DMS53 treated with DMSO at 0.1 percent for 48 hours (cell line): ENCODE measurements at regions not wholly inside any gene's neighbourhood (a gene's known extent, or its start where the extent isn't known, plus 50 kb on each side); places are given as distances from the start of the nearest gene placed in this dataset.

Experiments
- DNase-seq: peaks from one replicate; lab custom pipeline; 2025; ENCODE audit not compliant: unreplicated experiment; lab: John Stamatoyannopoulos, UW

DNA sequence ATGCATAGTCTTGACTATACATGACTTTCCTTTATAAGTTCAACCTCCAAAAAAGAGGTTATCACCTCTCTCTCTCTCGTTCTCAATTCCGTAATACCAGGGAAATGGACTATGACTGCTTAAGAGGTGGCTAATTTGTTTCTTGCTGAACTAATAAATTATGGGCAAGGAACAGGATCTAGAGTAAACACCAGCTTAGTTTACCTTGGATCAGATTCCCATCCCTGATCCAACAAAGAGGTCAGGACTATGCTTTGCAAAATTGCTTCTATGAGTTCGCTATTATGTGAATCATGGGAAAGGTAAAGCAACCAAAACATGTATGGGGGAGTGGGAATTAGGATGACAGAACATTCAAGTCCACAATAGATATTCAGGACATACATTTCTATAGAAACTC is 630.7 kb downstream of the HACE1 start:
- peak; percentile 81 for DNase-seq

DNA sequence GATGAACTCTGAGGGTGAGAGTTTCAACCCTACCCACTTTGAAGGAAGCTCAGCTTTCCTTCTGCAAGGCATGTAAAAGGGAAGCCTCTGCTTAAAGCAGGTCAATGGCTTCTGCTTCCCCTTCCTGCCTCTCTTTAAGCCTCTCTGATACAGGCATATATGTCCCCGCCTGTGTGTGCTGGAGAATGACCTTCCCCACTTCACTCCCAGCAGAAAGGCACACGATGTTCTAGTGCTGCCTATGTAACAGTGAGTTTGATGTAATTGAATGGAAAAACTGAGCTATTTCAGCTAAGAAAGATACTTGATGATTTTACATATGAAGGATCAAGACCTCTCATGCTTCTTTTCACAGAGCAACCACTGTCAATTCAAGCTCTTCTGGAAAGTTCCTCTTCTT is 632.2 kb downstream of the HACE1 start:
- peak; percentile 4 for DNase-seq

DNA sequence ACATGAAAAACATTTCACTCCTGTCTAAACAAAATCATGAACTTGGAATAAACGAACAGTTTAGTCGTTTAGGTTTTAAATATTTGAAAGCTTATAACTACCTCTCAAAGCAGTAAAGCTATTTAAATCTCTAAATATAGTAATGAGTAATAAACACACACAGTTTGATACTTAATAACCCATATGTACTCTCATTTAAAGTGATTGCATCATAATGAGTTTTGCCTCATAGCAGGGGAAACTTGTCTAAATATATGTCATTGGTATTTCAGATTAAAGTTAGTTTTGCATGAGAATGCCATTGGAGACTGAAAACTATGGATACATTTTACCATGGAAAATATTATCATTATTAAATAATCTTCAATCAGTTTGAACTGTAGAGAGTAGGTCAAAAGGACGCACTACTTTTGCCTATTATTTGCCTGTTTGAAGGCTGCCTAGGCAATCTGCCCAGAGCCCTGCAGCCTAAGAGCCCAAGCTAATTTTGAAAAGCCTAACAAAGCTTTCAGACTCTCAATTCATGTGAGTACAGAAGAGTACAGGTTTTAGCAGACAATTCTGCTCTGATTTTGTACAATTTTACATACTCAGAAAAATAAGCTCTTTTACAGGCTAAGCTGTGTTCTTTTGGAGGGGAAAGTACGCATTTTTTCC is 632.8 kb downstream of the HACE1 start:
- DNase-seq: no peak

DNA sequence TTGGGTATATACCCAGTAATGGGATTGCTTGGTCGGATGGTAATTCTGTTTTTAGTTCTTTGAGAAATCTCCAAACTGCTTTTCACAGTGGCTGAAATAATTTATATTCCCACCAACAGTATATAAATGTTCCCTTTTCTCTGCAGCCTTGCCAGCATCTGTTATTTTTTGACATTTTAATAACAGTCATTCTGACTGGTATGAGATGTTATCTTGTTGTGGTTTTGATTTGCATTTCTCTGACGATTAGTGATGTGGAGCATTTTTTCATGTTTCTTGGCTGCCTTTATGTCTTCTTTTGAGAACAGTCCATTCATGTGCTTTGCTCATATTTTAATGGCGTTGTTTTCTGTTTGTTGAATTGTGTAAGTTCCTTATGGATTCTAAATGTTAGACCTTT is 641.6 kb downstream of the HACE1 start:
- no peak for DNase-seq

DNA sequence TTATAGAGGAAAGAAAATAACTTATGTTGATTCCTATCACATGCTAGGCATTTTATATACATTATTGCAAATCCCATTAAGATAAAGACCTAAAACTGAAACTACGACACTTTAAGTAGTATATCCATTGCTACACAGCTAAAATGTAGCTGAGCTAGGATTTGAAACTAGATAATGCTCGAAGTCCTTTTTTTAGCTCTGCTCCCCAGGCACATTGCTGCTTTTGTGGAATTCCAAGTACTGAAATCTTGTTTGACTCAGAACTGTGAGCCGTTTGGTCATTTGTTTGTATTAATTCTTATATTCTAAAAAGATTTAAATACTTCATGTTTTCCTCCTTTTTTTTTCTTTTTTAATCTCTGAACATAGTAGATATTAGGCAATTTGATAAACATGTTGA is 644.8 kb downstream of the HACE1 start:
- DNase-seq: no peak

DNA sequence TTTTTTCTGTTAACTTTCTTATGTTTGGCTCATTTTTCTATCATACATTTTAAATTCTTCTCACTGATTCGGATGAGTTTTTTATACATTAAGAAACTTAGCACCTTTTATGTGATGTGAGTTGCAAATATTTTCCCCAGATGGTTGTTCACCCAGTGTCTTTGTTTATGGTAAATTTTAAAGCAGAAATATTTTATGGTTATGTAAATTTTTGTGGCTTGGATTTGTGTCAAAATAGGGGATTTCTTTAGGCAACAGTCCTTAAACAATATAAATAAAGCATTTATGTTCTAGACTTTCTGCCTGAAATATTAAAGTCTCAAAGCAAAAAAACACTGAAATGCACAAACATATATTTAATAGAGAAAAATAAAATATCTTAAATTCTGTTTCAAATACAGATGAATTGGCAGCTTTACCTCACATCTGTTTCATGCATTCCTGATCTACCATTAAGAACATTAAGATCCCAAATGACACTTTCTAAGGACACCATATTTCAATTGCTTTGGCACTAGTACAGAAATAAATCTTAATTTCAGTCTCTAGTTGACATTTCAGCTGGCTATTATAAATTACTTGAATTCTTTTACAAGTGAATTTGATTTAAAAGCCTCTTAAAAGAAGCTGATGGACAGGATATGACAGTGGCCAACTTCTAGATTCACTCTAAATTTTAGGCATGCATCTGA is 646.6 kb downstream of the HACE1 start:
- no peak for DNase-seq

DNA sequence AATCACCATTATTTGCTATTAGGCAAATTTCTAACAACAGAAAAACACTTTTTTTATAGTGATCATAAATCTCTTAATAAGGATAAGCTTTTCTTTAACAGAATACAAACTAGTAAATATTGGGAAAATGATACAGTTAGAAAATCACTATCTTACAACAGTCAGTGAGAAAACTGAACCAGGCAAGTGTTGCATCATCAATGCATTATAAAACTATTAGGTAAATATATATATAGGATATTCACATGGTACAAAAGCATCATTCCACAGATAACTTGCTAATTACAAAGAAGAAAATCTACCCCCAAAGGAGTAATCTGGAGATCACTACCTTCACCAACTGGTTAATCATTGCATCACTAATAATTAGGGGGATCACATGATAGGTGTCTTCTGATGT is 652.1 kb downstream of the HACE1 start:
- no peak for DNase-seq

DNA sequence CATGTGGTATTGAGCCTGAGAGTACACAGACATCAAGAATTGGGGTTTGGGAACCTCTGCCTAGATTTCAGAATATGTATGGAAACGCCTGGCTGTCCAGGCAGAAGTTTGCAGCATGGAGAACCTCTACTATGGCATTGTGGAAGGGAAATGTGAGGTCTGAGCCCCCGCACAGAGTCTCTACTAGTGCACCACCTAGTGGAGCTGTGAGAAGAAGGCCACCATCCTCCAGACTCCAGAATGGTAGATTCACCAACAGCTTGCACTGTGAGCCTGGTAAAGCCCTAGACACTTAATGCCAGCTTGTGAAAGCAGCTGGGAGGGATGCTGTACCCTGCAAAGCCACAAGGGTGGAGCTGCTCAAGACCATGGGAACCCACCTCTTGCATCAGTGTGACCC is 658.2 kb downstream of the HACE1 start:
- DNase-seq: no peak

DNA sequence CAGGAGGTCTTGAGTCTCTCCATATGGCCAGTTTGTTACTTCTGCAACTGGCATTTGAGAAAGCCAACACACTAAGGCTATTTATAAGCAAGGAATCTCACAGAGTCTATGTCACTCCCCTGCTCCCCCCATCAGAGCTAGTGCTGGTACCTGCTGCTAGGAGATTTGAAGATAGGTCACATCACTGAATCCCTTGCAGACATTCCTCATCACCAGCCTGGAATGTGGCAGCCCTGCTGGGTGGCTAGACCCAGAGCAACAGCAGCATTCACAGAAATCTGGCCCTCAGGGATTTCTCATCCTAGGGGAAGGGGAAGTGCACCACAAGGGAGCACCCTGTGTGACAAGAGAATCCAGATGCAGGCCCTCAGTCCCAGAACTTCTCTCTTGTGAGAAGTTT is 672.1 kb downstream of the HACE1 start:
- no peak for DNase-seq

DNA sequence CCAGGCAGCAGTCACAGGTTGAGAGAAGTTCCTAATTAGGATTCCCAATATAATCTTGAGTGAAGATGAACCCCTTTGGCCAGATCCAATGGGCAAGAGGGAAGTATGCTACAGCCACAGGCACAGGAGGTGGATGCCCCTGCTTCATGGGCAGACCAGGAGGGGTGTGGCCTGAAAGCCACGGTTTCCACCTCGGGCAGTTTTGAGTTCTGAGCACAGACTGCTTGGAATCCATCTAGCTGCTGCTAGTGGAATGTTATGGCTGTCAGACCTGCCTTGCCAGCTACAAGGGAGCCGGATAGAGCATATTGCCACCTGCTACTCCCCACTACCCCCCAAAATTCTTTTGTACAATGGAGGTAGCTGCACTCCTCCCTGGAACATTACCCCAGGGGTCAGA is 672.9 kb downstream of the HACE1 start:
- DNase-seq: no peak

DNA sequence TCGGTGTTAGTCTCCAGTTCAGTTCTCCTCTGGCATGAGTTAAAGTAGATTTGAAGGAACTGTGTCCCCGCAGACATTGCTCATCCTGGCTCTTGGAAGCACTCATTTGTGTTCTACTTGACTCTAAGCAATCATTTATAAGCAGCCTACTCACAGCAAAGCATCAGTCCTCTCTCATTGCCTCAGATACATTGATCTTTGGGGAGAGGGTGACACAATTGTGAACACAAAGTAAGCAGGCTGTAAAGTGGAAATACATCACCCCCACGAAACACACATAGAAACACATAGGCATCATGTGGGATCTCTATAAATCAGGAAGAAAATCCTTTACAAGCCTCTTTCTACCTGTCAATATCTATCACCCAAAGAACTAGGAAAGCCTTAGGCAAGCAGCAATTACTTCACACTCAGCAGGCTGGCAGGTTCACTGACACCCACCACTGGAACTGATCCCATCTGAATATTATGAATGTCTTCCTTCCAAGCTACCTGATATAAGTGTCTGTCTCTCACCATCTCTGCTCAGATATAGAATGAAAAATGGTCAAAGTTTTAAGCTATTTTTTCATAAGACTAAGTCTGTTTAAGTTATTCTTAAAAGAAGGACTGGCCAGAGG is 675.8 kb downstream of the HACE1 start:
- DNase-seq: no peak

DNA sequence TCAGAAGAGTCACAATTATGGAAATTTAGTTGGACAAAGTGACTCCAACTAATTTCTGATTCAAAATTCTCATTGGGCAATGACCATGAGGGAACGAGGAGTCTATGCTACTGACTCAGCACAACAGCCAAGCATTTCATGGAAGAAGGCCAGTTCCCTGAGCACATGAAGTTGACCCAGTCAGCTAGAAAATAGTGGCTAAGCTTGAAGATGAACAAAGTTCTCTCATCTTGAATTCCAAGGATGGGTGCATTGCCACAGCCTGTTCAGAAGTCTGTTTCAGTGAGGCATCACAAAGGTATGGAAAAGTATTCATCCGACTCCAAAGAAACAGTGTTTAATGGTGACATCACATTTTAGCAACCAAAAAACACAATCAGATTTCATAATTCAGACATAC is 676.9 kb downstream of the HACE1 start:
- DNase-seq: no peak

DNA sequence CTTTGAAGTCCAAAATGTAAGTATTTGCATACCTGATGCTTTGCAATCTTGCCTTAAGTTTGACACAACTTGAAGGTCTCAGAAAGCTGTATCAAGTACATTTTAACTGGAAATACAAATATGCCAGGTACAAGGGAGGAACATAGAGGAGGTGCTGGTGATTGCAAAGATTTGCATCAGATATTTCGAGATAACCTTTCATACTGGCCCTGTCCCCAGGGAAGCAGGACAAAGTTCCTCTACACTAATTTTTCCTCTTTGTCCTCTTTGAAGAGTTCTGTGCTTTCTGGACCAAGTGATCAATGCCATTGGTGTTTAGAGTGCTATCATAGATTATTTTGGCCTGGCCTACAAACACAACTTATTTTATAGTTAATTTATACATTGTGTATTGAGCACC is 686.1 kb downstream of the HACE1 start:
- no peak for DNase-seq

DNA sequence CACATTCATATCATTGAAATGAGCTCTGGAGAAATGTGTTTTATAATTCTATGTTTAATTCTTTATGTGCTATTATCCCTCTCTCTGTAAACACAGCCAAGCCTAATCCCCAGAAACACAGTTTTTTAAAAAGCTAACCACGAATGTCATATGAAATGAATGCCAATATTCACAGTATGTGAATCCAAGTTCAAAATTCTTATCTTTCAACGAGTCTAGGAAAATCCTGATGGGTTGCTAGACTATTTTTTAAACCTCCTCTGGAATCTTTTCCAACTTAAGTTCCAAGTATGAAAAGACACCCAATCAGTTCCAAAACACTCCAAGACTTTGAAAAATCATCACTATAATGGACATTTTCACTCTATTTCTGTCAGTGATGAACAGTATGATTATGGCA is 689.3 kb downstream of the HACE1 start:
- DNase-seq: no peak

DNA sequence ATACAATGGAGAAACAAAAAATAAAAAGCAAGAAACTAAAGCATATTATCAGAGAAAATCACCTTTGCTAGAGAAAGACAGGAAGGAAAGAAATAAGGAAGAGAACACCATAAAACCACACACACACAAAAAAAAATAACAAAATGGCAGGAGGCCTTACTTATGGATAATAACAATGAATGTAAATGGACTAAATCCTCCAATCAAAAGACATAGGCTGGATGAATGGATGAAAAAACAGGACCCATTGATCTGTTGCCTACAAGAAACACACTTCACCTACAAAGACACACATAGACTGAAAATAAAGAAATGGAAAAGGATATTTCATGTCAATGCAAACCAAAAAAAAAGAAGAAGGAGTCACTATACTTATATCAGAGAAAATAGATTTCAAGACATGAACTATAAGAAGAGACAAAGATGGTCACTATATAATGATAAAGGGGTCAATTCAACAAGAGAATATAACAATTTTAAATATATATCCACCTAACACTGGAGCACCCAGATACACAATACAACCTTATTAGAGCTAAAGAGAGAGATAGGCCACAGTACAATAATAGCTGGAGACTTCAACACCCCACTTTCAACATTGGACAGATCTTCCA is 693.6 kb downstream of the HACE1 start:
- no peak for DNase-seq

DNA sequence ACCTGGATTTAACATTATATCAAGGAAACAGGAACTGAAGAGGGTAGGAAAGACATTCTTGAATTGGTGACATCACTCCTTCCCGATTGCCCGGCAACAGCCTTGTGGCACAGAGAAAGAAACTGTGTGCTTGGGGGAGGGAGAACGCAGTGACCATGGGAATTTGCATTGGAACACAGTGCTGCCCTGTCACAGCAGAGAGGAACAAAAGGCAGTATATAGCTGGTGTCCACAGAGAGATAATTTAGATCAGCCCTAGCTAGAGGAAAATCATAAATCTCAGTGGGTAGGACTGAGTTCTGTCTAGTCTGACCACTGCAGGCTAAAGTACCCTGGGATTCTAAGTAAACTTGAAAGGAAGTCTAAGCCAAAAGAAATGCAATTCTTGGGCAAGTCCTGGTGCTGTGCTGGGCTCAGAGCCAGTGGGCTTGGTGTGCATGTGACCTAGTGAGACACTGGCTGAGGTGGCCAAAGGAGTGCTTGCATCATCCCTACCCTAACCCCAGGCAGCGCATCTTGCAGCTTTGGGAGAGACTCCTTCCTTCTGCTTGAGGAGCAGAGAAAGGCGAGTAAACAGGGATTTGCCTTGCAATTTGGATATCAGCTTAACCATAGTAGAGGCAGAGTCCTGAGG is 697.6 kb downstream of the HACE1 start:
- DNase-seq: no peak

DNA sequence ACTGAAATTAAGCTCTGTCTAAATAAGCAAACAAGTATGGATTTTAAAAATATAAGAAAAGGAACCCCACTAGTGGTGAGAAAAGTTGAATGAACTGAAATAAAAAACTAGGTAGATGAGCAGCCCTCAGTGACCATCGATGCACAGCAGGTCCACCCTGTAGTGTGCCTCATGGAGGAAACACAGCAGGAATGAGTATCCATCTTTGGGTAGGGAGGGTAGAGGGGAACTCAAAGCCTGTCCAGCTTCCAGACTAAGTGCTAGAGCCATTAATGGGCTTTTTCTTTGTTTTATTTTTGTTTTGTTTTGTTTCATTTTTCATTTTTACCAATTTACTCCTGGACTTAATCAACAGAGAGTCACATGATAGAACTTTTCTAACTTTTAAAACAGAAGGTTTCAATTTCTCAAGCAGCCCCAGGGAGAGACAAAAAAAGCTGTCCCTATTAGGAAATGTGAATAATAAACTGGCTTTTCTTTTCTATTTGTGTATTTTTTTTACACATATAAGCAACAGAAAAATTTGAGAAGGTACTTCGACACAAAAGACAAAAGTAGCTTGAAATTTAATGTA is 700.6 kb downstream of the HACE1 start:
- no peak for DNase-seq

DNA sequence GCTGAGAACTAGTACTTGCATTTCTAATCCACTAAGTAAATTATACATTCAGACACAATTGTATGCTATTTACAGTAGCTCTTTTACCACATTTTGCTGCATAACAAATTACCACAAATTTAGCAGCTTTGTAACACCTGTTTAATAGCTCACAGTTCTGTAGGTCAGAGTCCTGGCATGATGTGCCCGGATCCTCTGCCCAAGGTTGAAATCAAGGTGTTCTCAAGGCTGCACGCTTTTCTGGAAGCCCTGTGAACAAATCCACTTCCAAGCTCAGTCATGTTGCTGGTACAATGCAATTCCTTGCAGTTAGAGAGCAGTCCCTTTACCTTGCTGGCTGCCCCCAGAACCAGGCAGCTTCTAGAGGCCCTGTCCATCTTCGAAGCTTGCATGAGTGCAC is 716.0 kb downstream of the HACE1 start:
- DNase-seq: no peak

DNA sequence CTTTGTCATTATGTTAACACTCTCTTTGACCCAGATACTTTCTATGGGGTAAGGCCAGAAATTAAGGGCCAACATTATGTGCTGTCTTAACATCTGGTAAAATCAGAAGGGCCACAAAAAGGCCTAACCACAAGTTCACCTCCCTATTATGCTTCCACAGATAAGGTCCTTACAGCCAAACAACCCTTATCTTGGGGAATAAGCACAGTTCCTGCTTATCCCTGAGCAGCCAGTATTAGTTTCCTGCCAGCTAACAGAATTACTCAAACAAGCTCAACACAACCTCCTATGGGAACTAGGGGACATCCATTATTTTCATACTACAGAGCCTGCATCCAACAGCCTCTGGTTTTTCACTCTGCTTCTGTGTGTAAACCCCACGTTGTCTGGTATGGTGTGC is 724.8 kb downstream of the HACE1 start:
- DNase-seq: no peak

DNA sequence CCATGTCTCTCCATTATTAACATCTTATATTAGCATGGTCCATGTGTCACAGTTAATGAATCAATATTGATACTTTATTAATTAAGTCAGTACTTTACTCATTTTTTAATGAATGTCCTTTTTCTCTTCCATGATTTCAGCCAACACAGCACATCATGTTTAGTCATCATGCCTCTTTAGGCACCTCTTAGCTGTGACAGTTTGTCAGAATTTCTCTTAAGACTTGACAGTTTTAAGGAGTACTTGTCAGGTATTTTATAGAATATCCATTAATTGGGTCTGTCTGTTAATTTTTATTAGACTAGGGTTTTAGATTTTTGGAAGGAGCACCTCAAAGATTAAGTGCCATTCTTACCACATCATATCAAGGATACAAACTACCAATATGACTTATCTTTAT is 729.4 kb downstream of the HACE1 start:
- no peak for DNase-seq

DNA sequence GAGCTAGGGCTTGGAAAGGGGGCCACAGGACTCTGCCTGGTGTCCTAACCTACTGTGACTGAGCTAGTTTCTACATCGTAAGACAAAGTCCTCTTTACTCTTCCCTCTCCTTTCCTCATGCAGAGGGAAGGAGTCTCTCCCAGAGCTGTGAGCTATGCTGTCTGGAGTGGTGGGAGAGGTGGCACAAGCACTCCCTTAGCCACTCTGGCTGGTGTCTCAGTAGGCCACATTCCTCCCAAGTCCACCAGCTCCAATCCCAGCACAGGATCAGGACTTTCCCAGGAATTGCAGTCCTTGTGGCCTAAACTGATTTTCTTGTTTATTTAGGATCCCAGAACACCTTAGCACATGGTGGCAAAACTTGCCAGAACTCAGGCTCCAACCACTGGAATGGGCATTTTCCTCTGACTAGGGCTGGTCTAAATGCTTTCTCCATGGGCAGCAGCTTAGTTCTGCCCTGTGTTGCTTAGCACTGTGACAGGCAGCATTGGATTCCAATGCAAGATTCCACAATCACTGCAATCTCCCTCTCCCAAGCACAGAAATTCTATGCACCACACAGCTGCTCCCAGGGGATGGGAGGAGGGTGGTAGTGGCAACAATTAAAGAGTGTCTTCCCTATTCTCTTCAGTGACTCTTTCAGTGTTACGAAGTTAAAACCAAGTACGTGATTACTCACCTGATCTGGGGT is 733.3 kb downstream of the HACE1 start:
- DNase-seq: no peak
